RWPE1 (cell line): ENCODE measurements at regions not wholly inside any gene's neighbourhood (a gene's known extent, or its start where the extent isn't known, plus 50 kb on each side); places are given as distances from the start of the nearest gene placed in this dataset.

Source experiments
- CTCF ChIA-PET: fragments of 350-600 bp; sonication (Branson Sonifier 250); formaldehyde crosslinking; extraction: SDS; loops from one replicate; lab custom pipeline; 2021; lab: Yijun Ruan, JAX
- POLR2A ChIA-PET: fragments of 400-600 bp; formaldehyde crosslinking; extraction: SDS; loops from one replicate; lab custom pipeline; 2020; ENCODE audit warnings: antibody characterized with exemption; ENCODE audit not compliant: low non-redundant PET; lab: Yijun Ruan, JAX
- DNase-seq: peaks from one replicate; pipeline ENCODE4 v3.0.0; 2012; ENCODE audit warnings: low spot score
- H3K27ac ChIP-seq: fragments of 450-650 bp; 2 replicates; pipeline ENCODE4 v1.5.1; 2017
- TF ChIP-seq, protein P1 (sequence below): fragments of 450-650 bp; conservative IDR thresholded peaks from 2 replicates; pipeline ENCODE4 v1.5.1; 2017; ENCODE audit warnings: low read depth, mild to moderate bottlenecking

- ChIA-PET POLR2A (no interaction called here), CTCF (no interaction called here)
- DNase-seq: no peak
- TF ChIP-seq, protein P1, sequence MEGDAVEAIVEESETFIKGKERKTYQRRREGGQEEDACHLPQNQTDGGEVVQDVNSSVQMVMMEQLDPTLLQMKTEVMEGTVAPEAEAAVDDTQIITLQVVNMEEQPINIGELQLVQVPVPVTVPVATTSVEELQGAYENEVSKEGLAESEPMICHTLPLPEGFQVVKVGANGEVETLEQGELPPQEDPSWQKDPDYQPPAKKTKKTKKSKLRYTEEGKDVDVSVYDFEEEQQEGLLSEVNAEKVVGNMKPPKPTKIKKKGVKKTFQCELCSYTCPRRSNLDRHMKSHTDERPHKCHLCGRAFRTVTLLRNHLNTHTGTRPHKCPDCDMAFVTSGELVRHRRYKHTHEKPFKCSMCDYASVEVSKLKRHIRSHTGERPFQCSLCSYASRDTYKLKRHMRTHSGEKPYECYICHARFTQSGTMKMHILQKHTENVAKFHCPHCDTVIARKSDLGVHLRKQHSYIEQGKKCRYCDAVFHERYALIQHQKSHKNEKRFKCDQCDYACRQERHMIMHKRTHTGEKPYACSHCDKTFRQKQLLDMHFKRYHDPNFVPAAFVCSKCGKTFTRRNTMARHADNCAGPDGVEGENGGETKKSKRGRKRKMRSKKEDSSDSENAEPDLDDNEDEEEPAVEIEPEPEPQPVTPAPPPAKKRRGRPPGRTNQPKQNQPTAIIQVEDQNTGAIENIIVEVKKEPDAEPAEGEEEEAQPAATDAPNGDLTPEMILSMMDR: no peak
- no peak overlapping the region for H3K27ac ChIP-seq
These were observed 292.3 kb upstream of the E2F7 start for GRCh38 chr12:77357655-77358054.

DNA sequence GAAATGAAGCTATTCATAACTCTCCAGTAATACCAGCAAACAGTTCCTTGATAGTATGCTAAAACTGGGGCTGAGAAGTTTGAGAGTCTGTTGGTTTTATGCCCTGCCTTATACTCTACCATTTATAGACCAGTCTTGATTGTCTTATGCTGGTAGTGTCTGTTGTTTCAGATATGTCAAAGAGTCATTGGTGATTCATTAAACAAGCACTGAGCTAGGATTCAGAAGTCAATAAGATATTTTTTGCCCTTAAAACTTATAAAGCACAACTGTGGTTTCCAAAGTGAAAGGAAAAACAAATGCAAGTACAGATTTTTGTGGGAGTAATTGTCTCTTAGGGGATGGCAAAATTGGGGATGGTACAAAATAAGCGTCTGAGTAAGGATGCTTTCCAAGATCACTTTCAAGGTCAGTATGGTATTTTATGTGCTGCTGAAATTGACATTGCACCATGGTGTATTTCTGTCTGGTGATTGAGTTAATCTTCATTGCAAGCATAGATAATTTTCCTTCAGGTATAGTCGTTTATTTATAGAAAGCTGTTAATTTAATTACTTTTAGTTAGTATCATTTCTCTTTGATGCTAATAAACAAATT, 289.5 kb upstream of the E2F7 start:
- ChIA-PET CTCF (no interaction called here), POLR2A (no interaction called here)
- TF ChIP-seq, protein P1: no peak
- no peak for DNase-seq
- H3K27ac ChIP-seq: no peak overlapping the region

DNA sequence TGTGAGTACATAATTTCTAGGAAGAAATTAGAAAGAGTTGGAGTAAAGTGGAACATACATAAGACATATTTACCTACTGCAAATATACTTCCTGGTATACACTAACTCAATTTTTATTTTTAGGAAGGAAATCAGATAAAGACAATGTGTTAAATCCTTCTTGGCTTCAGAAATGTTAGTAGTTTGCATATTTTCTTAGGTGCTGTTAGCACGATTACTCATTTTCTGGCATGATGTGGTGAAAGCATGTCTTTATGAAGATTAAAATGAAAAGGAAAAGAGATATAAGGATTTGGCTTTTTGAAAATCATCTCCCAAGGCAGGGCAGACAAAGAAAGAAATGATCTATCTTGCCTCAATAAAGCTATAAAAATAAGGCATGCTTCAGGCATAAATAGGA, 287.6 kb upstream of the E2F7 start:
- no peak for DNase-seq
- ChIA-PET CTCF (no interaction called here), POLR2A (no interaction called here)
- TF ChIP-seq, protein P1: no peak
- H3K27ac ChIP-seq: no peak overlapping the region

DNA sequence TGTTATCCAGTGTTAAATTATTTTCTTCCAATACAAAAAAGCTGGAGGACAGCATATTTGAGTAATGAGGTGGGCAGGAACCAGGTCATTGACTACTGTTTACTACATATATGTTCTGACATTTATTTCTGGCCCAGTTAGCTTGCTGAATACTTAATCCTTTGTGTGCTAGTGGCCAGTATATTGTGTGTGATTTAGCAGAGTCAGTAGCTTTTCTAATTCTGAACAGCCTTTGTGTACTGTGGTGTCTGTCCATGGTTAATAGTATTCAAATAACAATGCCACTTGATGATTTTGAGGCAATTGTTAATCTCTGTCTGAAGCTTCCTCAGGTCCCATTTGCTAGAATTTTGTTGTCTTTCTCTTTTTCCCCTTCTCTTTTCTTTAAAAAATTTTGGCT, 286.5 kb upstream of the E2F7 start:
- ChIA-PET CTCF (no interaction called here), POLR2A (no interaction called here)
- DNase-seq: no peak
- TF ChIP-seq, protein P1: no peak
- no peak overlapping the region for H3K27ac ChIP-seq

GRCh38 chr12:77349689-77350370, 284.5 kb upstream of the E2F7 start:
- CTCF ChIA-PET: no interaction called here
- H3K27ac ChIP-seq: no peak overlapping the region
- POLR2A ChIA-PET: no interaction called here
- no peak for DNase-seq
- TF ChIP-seq, protein P1: no peak

- DNase-seq: no peak
- CTCF ChIA-PET: no interaction called here
- TF ChIP-seq, protein P1: no peak
- H3K27ac ChIP-seq: no peak overlapping the region
- POLR2A ChIA-PET: no interaction called here
These were observed 281.6 kb upstream of the E2F7 start for GRCh38 chr12:77347017-77347416.
